Testis (tissue), 2 donors: ENCODE measurements at regions not wholly inside any gene's neighbourhood (a gene's known extent, or its start where the extent isn't known, plus 50 kb on each side); places are given as distances from the start of the nearest gene placed in this dataset.

Source experiments
- DNase-seq: peaks from one replicate; pipeline ENCODE4 v3.0.0-alpha.2; 2019
- H3K27ac ChIP-seq, 2 donors: fragments of 200-600 bp; sonication (generic); one replicate each; pipeline ENCODE4 v1.5.1; 2019
- H3K27me3 ChIP-seq: fragments of 200-600 bp; sonication (generic); one replicate; pipeline ENCODE4 v1.5.1; 2019
- H3K36me3 ChIP-seq: fragments of 200-600 bp; sonication (generic); one replicate; pipeline ENCODE4 v1.5.1; 2017; ENCODE audit warnings: low read depth; ENCODE audit errors: missing control alignments
- H3K4me1 ChIP-seq: fragments of 200-600 bp; sonication (generic); one replicate; pipeline ENCODE4 v1.5.1; 2019
- H3K4me3 ChIP-seq, 2 donors: fragments of 200-600 bp; sonication (generic); one replicate each; pipeline ENCODE4 v1.5.1; 2017 to 2019
- H3K9me3 ChIP-seq: fragments of 200-600 bp; sonication (generic); one replicate; pipeline ENCODE4 v1.5.1; 2017
- CTCF ChIP-seq, 3 experiments: fragments of 450-650 bp in 2 of 3; fragments of 200-600 bp in 1 of 3; sonication (generic) in 1 of 3; IDR thresholded peaks; one replicate each; pipeline ENCODE4 v1.5.1; 2016 to 2019; ENCODE audit warnings: antibody characterized with exemption in 3 of 3, mild to moderate bottlenecking in 2 of 3, moderate library complexity in 1 of 3
- POLR2A ChIP-seq: fragments of 450-650 bp; IDR thresholded peaks from one replicate; pipeline ENCODE4 v1.6.1; 2017; ENCODE audit warnings: antibody characterized with exemption, mild to moderate bottlenecking, moderate library complexity
- WGBS, 2 donors: methylation state at CpG; one replicate each; pipeline ENCODE4 v1.1.5; 2018; 5-methylcytosine and 5-hydroxymethylcytosine counted together
- intact Hi-C: fragments of 100-400 bp; cut with DNase I; formaldehyde crosslinking; loops from one replicate; pipeline ENCODE4 v1.15.1; 2023; ENCODE audit warnings: low total_unique reads

DNA sequence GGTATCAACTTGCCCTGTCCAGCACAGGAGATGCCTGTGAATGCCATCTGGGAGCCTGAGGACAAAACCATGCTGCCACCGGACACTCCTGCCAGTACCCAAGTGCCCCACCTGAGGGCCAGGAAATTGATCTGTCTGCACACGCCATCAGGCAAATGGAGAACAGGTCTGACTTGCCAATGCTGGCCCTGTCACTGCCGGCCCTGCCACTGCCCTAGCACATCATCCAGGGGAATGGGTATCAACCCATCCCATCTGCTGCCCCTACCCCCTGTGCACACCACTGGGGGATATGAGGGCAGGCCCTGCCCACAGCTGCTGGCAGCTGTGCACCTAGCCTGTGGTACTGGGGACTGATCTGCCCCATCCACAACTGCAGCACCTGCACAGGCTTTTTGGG, 1081.6 kb upstream of the EYS start:
- Histone ChIP-seq H3K27me3 (no peaks in the 10 kb centered on the region), H3K9me3 (no peaks in the 10 kb centered on the region), H3K4me1 (no peaks in the 10 kb centered on the region), H3K27ac (no peak overlapping the region), H3K4me3 (no peak overlapping the region), H3K36me3 (no peaks in the 10 kb centered on the region)
- TF ChIP-seq CTCF (IDR thresholded peaks at IDR 0.05) (no peak), POLR2A (no peak)
- WGBS, 2 donors = 100% methylated on average over 3 of the region's 3 CpGs; no CpG with 5 or more reads in 1 of the 2 donors
- no peak for DNase-seq
- intact Hi-C loops = no loop called here

DNA sequence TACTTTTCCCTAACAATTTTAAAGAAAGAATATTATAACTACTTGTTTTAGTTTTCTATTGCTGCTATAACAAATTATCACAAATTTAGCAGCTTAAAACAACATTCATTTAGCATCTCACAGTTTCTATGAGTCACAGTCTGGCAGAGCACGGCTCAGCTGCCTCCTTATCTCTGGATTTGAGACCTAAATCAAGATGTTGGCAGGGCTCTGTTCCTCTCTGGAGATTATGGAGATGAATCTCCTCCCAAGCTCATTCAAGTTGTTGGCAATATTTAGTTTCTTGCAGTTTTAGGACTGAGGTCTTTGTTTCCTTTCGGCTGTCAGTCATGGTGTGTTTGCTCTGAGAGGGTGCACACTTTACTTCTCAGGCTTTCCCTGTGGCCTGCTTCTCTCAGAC, 1065.8 kb upstream of the EYS start:
- no peak for DNase-seq

DNA sequence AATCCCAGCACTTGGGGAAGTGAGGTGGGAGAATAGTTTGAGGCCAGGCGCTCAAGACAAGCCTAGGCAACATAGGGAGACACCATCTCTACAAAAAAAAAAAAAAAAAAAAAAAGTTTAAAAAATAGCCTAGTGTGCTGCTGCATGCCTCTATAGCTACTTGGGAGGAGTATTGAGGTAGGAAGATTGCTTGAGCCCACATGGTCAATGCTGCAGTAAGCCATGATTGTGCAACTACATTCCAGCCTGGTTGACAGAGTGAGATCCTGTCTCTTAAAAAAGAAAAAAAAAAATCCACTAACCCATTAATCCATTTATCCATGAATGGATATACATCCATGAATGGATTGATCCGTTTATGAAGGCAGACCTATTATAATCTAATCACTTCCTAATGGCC, 1064.6 kb upstream of the EYS start:
- H3K27ac ChIP-seq = no peak overlapping the region

More for the DNA sequence above, 1065.8 kb upstream of the EYS start:
- Histone ChIP-seq H3K4me3 (no peak overlapping the region), H3K27ac (no peak overlapping the region), H3K4me1 (no peaks in the 10 kb centered on the region), H3K9me3 (no peaks in the 10 kb centered on the region), H3K36me3 (no peaks in the 10 kb centered on the region), H3K27me3 (no peaks in the 10 kb centered on the region)
- WGBS, 2 donors = 51 to 54% methylated on average over 2 of the region's 2 CpGs
- TF ChIP-seq CTCF (IDR thresholded peaks at IDR 0.05) = no peak
- no peak for TF ChIP-seq POLR2A
- intact Hi-C loops = no loop called here

GRCh38 chr6:66751630-66752029, 1044.6 kb upstream of the EYS start:
- Histone ChIP-seq H3K4me1 (no peaks in the 10 kb centered on the region), H3K27ac (no peak overlapping the region), H3K9me3 (no peaks in the 10 kb centered on the region), H3K4me3 (no peak overlapping the region), H3K36me3 (no peaks in the 10 kb centered on the region), H3K27me3 (no peaks in the 10 kb centered on the region)
- no peak for DNase-seq
- TF ChIP-seq CTCF (IDR thresholded peaks at IDR 0.05) = no peak
- no peak for TF ChIP-seq POLR2A
- intact Hi-C loops = no loop called here

More for the DNA sequence above, 1064.6 kb upstream of the EYS start:
- Histone ChIP-seq H3K9me3 (no peaks in the 10 kb centered on the region), H3K27me3 (no peaks in the 10 kb centered on the region), H3K4me1 (no peaks in the 10 kb centered on the region), H3K36me3 (no peaks in the 10 kb centered on the region), H3K4me3 (no peak overlapping the region)
- TF ChIP-seq CTCF (IDR thresholded peaks at IDR 0.05) (no peak), POLR2A (no peak)
- intact Hi-C loops = no loop called here
- WGBS, 2 donors = 90 to 93% methylated on average over 2 of the region's 2 CpGs
- DNase-seq = no peak

DNA sequence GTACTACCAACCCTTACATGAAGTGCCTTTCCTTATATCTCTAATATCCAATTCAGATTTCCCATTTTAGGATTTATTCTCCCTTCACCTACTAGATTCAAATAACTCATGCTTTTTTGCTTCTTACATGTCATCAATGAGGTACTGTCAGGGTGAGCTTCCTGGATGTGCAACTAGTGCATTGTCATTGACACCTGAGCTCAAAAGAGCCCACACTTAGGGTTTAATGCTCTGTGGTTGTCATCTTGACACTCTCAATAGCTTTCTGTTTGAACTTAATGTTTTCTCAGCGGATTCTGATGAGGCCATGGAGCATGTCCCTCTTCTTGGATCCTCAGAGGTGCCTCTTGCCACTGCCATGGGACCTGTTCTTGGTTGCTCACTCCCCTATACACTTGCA, 1033.3 kb upstream of the EYS start:
- intact Hi-C loops = no loop called here
- H3K9me3 ChIP-seq = no peaks in the 10 kb centered on the region
- H3K4me3 ChIP-seq = no peak overlapping the region
- no peaks in the 10 kb centered on the region for H3K36me3 ChIP-seq
- H3K4me1 ChIP-seq = no peaks in the 10 kb centered on the region
- no peak overlapping the region for H3K27ac ChIP-seq
- H3K27me3 ChIP-seq = no peaks in the 10 kb centered on the region
- DNase-seq = no peak
- TF ChIP-seq POLR2A (no peak), CTCF (IDR thresholded peaks at IDR 0.05) (no peak)
- WGBS, 2 donors = 83 to 88% methylated on average over 1 of the region's 1 CpG
